Suprapubic skin (tissue), 4 donors: ENCODE measurements at regions not wholly inside any gene's neighbourhood (a gene's known extent, or its start where the extent isn't known, plus 50 kb on each side); places are given as distances from the start of the nearest gene placed in this dataset.
"Not testable (repeated sequence)": the region's sequence is repeated elsewhere in the genome, so short reads cannot be mapped to it uniquely, and the experiment has no call there.

ENCODE experiments used
- DNase-seq, 2 donors: peaks; one replicate each; pipeline ENCODE4 v3.0.0-alpha.2; 2019; ENCODE audit warnings: low spot score in 2 of 2
- H3K27ac ChIP-seq: fragments of 200-600 bp; sonication (generic); one replicate; pipeline ENCODE4 v1.5.1; 2019
- H3K27me3 ChIP-seq: fragments of 200-600 bp; sonication (generic); one replicate; pipeline ENCODE4 v1.5.1; 2019
- H3K36me3 ChIP-seq: fragments of 200-600 bp; sonication (generic); one replicate; pipeline ENCODE4 v1.5.1; 2019
- H3K4me1 ChIP-seq: fragments of 200-600 bp; sonication (generic); one replicate; pipeline ENCODE4 v1.5.1; 2019
- H3K4me3 ChIP-seq: fragments of 200-600 bp; sonication (generic); one replicate; pipeline ENCODE4 v1.5.1; 2019; ENCODE audit warnings: mild to moderate bottlenecking
- H3K9me3 ChIP-seq: fragments of 200-600 bp; sonication (generic); one replicate; pipeline ENCODE4 v1.5.1; 2019
- CTCF ChIP-seq, 2 donors: fragments of 200-600 bp in 1 of 2; fragments of 450-650 bp in 1 of 2; sonication (generic) in 1 of 2; IDR thresholded peaks; one replicate each; pipeline ENCODE4 v1.5.1; 2016 to 2019; ENCODE audit warnings: antibody characterized with exemption in 2 of 2, mild to moderate bottlenecking in 1 of 2, moderate library complexity in 1 of 2
- EP300 ChIP-seq: sonication (generic); formaldehyde crosslinking; IDR thresholded peaks from one replicate; pipeline ENCODE4 v1.6.1; 2017; ENCODE audit warnings: antibody characterized with exemption
- POLR2A ChIP-seq, 2 donors: fragments of 450-650 bp; IDR thresholded peaks; one replicate each; pipeline ENCODE4 v1.6.1; 2017; ENCODE audit warnings: antibody characterized with exemption in 2 of 2, mild to moderate bottlenecking in 2 of 2, moderate library complexity in 2 of 2
- POLR2AphosphoS5 ChIP-seq, 3 donors: sonication (generic); formaldehyde crosslinking; IDR thresholded peaks; one replicate each; pipeline ENCODE4 v1.6.1; 2017; ENCODE audit warnings: antibody characterized with exemption in 3 of 3
- WGBS: methylation state at CpG from one replicate; pipeline ENCODE4 v1.1.5; 2018; 5-methylcytosine and 5-hydroxymethylcytosine counted together

DNA sequence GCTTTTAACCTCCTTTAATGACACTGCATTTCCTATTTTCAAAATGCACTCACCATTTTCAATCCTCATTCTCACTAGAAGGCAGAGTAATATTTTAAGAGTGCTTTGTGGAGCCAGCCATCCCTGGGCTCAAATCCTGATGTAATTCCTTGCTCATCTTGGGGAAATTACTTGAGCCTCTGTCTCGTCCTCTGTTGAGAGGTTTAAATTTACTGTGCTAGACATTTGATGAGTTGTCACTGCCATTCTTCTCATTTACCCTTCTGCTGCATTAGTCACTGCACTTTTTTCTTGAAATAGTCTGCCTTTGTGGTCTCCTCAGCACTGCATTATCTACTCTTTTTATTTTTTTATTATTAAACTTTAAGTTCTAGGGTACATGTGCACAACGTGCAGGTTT is 150.0 kb upstream of the HDDC2 start:
- Histone ChIP-seq H3K4me1 (no peaks in the 10 kb centered on the region), H3K27me3 (no peaks in the 10 kb centered on the region), H3K36me3 (no peaks in the 10 kb centered on the region), H3K27ac (no peak overlapping the region), H3K9me3 (peaks cover 14% of the 10 kb centered on the region), H3K4me3 (no peak overlapping the region)
- WGBS: 33% methylated on average over 2 of the region's 2 CpGs
- TF ChIP-seq POLR2A (IDR thresholded peaks at IDR 0.05) (no peak), CTCF (IDR thresholded peaks at IDR 0.05) (no peak), POLR2AphosphoS5 (IDR thresholded peaks at IDR 0.05) (no peak), EP300 (no peak)
- DNase-seq: no peak

- no peaks in the 10 kb centered on the region for H3K4me1 ChIP-seq
- no peak for TF ChIP-seq POLR2A (IDR thresholded peaks at IDR 0.05)
- no peak for TF ChIP-seq CTCF (IDR thresholded peaks at IDR 0.05)
- no peak for TF ChIP-seq EP300
- no peak for TF ChIP-seq POLR2AphosphoS5 (IDR thresholded peaks at IDR 0.05)
- no peaks in the 10 kb centered on the region for H3K27me3 ChIP-seq
- no peak overlapping the region for H3K27ac ChIP-seq
- peaks cover 14% of the 10 kb centered on the region for H3K9me3 ChIP-seq
- H3K36me3 ChIP-seq: no peaks in the 10 kb centered on the region
- WGBS: 70% methylated on average over 4 of the region's 4 CpGs
- no peak for DNase-seq
- H3K4me3 ChIP-seq: no peak overlapping the region
Measured at GRCh38 chr6:125453516-125453915, 151.7 kb upstream of the HDDC2 start.

- WGBS: 60% methylated on average over 1 of the region's 1 CpG
- no peak for TF ChIP-seq CTCF (IDR thresholded peaks at IDR 0.05)
- no peak for TF ChIP-seq POLR2AphosphoS5 (IDR thresholded peaks at IDR 0.05)
- TF ChIP-seq EP300: no peak
- TF ChIP-seq POLR2A (IDR thresholded peaks at IDR 0.05): no peak
- H3K36me3 ChIP-seq: no peaks in the 10 kb centered on the region
- H3K9me3 ChIP-seq: peaks cover 14% of the 10 kb centered on the region
- H3K4me1 ChIP-seq: no peaks in the 10 kb centered on the region
- DNase-seq: no peak
- no peaks in the 10 kb centered on the region for H3K27me3 ChIP-seq
- H3K4me3 ChIP-seq: no peak overlapping the region
- H3K27ac ChIP-seq: no peak overlapping the region
Measured at GRCh38 chr6:125454351-125454750, 152.6 kb upstream of the HDDC2 start.

DNA sequence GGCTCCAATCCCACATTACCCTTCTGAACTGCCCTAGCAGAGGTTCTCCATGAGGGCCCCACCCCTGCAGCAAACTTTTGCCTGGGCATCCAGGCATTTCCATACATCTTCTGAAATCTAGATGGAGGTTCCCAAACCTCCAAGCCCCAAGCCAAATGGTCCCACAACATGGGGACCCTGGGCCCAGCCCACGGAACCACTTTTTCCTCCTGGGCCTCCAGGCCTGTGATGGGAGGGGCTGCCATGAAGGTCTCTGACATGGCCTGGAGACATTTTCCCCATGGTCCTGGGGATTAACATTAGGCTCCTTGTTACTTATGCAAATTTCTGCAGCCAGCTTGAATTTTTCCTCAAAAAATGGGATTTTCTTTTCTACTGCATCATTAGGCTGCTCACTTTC is 156.7 kb upstream of the HDDC2 start:
- not testable (repeated sequence) for H3K9me3 ChIP-seq, DNase-seq, H3K4me3 ChIP-seq, H3K27ac ChIP-seq, H3K27me3 ChIP-seq, H3K36me3 ChIP-seq, H3K4me1 ChIP-seq
- WGBS: 100% methylated on average over 1 of the region's 1 CpG

DNA sequence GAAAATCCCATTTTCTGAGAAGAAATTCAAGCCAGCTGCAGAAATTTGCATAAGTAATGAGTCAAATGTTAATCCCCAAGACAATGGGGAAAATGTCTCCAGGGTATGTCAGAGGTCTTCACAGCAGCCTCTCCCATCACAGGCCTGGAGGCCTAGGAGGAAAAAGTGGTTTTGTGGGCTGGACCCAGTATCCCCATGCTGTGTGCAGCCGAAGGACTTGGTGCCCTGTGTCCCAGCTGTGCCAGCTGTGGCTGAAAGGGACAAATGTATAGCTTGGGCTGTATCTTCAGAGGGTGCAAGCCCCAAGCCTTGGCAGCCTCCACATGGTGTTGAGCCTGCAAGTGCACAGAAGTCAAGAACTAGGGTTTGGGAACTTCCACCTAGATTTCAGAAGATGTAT is 163.6 kb upstream of the HDDC2 start:
- not testable (repeated sequence) for H3K27ac ChIP-seq, H3K36me3 ChIP-seq, H3K4me3 ChIP-seq, DNase-seq, H3K4me1 ChIP-seq, H3K27me3 ChIP-seq, H3K9me3 ChIP-seq
- WGBS: 40% methylated on average over 1 of the region's 1 CpG

DNA sequence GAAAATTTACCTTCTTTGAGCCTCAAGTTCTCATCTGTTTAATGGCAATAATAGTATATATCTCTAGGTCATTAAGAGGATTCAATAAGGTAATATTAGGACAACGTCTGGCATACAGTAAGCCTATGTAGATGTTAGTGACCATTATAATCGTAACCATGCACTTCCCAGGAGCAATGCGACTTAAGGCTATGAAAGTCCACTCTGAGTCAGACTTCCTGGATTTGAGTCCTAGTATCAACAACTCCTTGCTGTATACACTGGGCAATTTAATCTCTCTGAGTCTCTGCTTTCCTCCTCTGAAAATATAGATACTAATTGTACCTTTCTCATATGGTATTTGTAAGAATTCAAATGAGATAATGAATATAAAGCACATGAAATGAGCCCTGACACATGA is 168.1 kb upstream of the HDDC2 start:
- no peaks in the 10 kb centered on the region for H3K9me3 ChIP-seq
- no peaks in the 10 kb centered on the region for H3K27me3 ChIP-seq
- 74% methylated on average over 3 of the region's 3 CpGs for WGBS
- H3K36me3 ChIP-seq: no peaks in the 10 kb centered on the region
- H3K4me3 ChIP-seq: no peak overlapping the region
- H3K27ac ChIP-seq: no peak overlapping the region
- H3K4me1 ChIP-seq: no peaks in the 10 kb centered on the region
- DNase-seq: no peak
- TF ChIP-seq EP300: no peak
- TF ChIP-seq POLR2AphosphoS5 (IDR thresholded peaks at IDR 0.05): no peak
- no peak for TF ChIP-seq POLR2A (IDR thresholded peaks at IDR 0.05)
- no peak for TF ChIP-seq CTCF (IDR thresholded peaks at IDR 0.05)
